ENCODE measurements at regions not wholly inside any gene's neighbourhood (a gene's known extent, or its start where the extent isn't known, plus 50 kb on each side); places are given as distances from the start of the nearest gene placed in this dataset.

DNA sequence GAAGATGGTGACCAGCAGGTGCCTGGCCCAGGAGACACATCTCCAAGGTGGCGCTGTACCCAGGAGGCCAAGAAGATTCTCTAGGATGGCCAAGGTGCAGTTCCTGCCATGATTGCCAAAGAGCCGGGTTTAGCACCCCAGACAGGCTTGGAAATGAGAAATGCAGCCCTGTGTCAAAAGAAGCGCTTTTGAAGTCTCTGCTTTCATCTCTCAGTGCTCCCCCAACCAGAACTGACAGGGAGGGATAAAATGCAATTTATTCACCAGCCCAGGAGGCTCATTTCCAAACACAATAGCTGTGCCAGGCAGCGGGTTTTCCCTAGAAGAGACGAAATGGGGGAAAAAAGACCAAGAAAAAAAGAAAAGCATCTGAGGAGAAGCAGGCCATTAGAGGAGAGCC is 195.9 kb upstream of the NCAM1 start:
- TF ChIP-seq, protein P1, sequence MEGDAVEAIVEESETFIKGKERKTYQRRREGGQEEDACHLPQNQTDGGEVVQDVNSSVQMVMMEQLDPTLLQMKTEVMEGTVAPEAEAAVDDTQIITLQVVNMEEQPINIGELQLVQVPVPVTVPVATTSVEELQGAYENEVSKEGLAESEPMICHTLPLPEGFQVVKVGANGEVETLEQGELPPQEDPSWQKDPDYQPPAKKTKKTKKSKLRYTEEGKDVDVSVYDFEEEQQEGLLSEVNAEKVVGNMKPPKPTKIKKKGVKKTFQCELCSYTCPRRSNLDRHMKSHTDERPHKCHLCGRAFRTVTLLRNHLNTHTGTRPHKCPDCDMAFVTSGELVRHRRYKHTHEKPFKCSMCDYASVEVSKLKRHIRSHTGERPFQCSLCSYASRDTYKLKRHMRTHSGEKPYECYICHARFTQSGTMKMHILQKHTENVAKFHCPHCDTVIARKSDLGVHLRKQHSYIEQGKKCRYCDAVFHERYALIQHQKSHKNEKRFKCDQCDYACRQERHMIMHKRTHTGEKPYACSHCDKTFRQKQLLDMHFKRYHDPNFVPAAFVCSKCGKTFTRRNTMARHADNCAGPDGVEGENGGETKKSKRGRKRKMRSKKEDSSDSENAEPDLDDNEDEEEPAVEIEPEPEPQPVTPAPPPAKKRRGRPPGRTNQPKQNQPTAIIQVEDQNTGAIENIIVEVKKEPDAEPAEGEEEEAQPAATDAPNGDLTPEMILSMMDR (IDR thresholded peaks at IDR 0.05; ENCODE audit: insufficient read depth, missing control alignments), result no peak
- DNase-seq (ENCODE audit: insufficient read length, low spot score), result no peak
- no peak for FAIRE-seq

DNA sequence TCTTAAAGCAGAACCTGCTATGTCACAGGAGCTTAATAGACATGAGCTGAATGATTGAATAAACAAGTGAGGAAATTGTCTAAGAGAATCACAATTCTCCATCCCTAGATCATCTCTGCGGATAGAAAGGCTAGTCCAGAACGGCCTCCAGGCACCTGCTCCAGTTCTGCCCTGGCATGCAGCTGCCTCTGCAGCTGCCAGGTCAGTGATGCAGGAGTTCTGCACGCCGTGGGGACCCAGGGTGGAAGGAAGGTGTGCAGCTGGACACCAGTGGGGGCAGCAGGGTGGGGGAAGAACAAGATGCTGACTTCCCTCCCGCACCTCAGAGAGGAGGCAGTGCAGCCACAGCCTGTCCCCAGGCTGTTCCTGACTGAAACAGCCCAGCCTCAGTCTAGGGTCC is 192.1 kb upstream of the NCAM1 start:
- DNase-seq (ENCODE audit: insufficient read length, low spot score) (no peak), FAIRE-seq (no peak)
- TF ChIP-seq, protein P1 (IDR thresholded peaks at IDR 0.05; ENCODE audit: insufficient read depth, missing control alignments), result no peak

DNA sequence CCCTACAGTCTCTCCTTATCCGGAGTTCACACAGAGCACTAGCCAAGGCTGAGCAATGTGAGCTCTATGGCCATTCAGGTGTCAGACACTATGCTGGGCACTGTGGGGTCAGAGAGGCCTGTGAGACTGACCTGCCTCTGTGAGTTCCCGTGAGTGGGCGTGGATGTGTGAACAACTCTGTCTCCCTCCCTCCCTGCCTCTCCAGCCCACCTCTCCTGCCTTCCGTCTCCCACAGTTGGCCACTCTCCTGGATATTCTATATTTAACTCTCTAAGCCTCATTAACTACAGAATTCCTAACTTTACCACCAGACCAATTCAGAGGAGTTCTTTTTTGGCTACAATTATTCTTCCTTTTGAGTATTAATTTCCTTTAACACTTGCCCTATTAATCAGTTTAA is 191.6 kb upstream of the NCAM1 start:
- FAIRE-seq (no peak), DNase-seq (ENCODE audit: insufficient read length, low spot score) (no peak)
- TF ChIP-seq, protein P1 (IDR thresholded peaks at IDR 0.05; ENCODE audit: insufficient read depth, missing control alignments), result no peak

DNA sequence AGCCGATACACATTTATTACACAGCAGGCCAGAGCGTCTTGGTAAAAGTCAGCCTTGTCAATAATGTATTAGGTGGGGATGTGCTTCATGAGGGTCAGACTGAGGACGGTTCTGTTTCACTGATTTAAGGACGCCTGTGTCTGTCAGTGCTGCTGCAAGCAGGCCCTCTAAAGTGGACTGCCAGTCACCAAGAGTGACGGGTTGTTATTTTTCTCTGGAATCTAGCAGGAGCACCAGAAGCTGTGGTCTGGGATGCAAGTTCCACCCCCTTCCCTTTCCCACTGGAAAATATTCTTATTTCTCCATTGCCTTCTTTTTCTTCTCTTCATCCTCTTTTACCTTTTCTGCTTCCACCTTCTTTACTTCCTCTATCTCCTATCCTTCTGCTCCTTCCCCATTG is 191.2 kb upstream of the NCAM1 start:
- TF ChIP-seq, protein P1 (IDR thresholded peaks at IDR 0.05; ENCODE audit: insufficient read depth, missing control alignments), result no peak
- FAIRE-seq (no peak), DNase-seq (ENCODE audit: insufficient read length, low spot score) (no peak)

DNA sequence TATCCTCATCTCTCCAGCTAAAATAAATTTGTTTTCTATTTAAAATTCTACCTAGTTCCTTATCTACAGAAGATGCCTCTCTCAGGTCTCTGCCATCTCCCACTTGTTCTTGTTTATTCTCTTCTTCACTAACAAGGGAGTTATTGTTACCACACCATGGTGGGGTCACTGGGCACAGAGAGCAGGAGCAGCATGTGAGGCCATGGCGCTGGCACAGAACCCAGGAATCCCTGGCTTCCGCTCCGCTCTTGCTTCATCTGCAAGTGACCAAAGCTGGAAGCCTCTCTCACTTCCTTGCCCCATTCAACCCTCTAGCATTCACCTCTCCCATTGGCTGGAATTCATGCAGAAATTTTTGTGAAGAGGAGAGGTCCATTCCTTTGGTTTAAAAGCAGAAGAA is 190.7 kb upstream of the NCAM1 start:
- FAIRE-seq (no peak), DNase-seq (ENCODE audit: insufficient read length, low spot score) (no peak)
- TF ChIP-seq, protein P1 (IDR thresholded peaks at IDR 0.05; ENCODE audit: insufficient read depth, missing control alignments), result no peak

DNA sequence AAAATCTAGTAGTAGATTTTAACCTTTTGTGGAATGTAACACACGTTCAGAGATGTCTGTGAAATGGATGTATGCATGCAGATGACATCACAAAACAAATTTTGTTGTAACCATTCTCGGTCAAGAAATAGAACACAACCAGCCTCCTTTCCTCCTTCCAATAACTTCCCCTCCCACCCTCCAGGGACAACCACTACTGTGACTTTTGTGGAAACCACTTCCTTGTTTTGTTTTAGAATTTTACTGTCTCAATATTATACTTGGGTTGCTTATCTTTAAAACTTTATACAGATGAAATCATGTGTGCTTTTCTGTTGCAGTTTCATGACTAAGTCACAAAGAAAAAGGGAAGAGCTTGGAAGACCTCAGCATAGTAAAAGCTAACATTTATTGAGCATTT is 189.4 kb upstream of the NCAM1 start:
- no peak for DNase-seq (ENCODE audit: insufficient read length, low spot score)
- FAIRE-seq, result no peak
- TF ChIP-seq, protein P1 (IDR thresholded peaks at IDR 0.05; ENCODE audit: insufficient read depth, missing control alignments), result no peak

DNA sequence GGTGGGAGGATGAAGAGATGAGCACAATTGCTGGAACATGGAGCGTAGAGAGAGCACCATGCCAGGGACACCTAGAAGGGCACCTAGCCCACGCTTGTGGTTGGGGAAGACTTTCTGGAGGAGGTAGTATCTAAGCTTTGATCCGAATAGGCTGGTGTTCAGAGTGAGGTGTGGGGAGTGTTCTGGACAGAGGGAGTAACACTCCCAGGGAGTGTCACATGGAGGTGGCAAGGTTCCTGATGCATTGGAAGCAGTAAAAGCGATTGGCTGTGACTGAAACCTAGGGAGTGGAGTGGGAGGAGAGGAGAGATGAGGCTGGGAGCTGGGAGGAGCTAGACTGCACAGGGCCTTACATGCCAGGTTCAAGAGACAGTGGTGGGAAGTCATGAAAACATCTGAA is 188.0 kb upstream of the NCAM1 start:
- DNase-seq (ENCODE audit: insufficient read length, low spot score) (no peak), FAIRE-seq (no peak)
- TF ChIP-seq, protein P1 (IDR thresholded peaks at IDR 0.05; ENCODE audit: insufficient read depth, missing control alignments), result no peak

All from D721Med (cell line).